Activated naive CD8-positive, alpha-beta T cell treated with anti-CD3 and anti-CD28 coated beads, Interleukin-2, amount 50 U/mL, for 24 hours (primary cell): ENCODE measurements at regions not wholly inside any gene's neighbourhood (a gene's known extent, or its start where the extent isn't known, plus 50 kb on each side); places are given as distances from the start of the nearest gene placed in this dataset.

Experiments used
- ATAC-seq: fragments of 150-1000 bp; cut with Tn5 transposase; one replicate; pipeline ENCODE4 v1.10.0; 2021
- DNase-seq: peaks from one replicate; pipeline ENCODE4 v3.0.0; 2021
- H3K27ac Mint-ChIP-seq: one replicate; pipeline ENCODE4 v1.8.0; 2021; ENCODE audit warnings: mild to moderate bottlenecking, mixed read lengths
- H3K27me3 Mint-ChIP-seq: one replicate; pipeline ENCODE4 v1.8.0; 2021; ENCODE audit warnings: mixed read lengths
- H3K36me3 Mint-ChIP-seq: one replicate; pipeline ENCODE4 v1.8.0; 2021; ENCODE audit warnings: low read depth, mixed read lengths
- H3K4me1 Mint-ChIP-seq: one replicate; pipeline ENCODE4 v1.8.0; 2021; ENCODE audit warnings: mixed read lengths
- H3K4me3 Mint-ChIP-seq: one replicate; pipeline ENCODE4 v1.8.0; 2021; ENCODE audit warnings: mild to moderate bottlenecking, moderate library complexity, mixed read lengths
- H3K9me3 Mint-ChIP-seq: one replicate; pipeline ENCODE4 v1.8.0; 2021; ENCODE audit warnings: mixed read lengths

DNA sequence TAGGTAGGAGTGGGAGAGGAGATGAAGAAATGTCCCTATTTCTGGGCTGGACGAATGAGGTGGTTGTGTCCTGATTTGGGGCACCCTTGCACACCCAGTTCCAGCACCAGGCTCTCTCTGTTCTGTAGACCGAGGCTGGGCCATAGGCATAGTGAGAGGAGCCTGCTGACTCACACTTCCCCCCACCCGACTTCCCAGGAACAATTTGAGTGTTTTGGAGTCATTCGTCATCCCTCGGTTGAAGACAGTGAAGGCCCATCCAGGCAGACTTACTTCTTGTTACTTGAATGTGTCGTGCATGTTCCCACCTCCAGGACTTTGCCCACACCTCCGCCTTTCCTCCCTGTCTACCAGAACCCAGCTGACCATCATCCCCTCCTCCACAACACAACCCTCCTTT is 179.1 kb downstream of the HAUS1 start:
- no peak for DNase-seq
- Mint-ChIP-seq H3K9me3 (no peaks in the 10 kb centered on the region), H3K27me3 (no peaks in the 10 kb centered on the region), H3K36me3 (no peaks in the 10 kb centered on the region), H3K4me1 (peaks cover 4% of the 10 kb centered on the region), H3K4me3 (no peak overlapping the region), H3K27ac (no peak overlapping the region)
- no peak for ATAC-seq

DNA sequence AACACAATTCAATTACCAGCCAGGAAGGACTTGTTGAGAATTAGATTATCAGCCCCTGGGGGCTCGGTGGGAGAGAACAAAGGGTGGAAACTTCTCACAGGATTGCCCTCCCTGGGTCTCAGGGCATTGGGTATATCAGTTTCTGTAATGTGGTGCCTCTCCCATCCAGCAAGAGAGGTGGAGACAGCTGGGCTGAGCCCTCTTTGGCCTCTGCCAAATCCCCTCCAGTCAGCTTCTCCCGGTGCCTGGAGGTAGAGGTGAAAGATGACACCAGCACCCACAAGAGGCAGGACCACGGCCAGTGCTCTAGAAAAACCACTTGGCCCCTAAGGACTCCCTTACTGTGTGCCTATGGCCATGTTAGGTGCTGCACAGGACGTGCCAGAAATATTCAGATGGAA is 179.7 kb downstream of the HAUS1 start:
- no peak overlapping the region for H3K27ac Mint-ChIP-seq
- DNase-seq (no peak), ATAC-seq (no peak)
- H3K27me3 Mint-ChIP-seq = no peaks in the 10 kb centered on the region
- no peaks in the 10 kb centered on the region for H3K9me3 Mint-ChIP-seq
- no peaks in the 10 kb centered on the region for H3K4me1 Mint-ChIP-seq
- H3K4me3 Mint-ChIP-seq = no peak overlapping the region
- H3K36me3 Mint-ChIP-seq = no peaks in the 10 kb centered on the region

DNA sequence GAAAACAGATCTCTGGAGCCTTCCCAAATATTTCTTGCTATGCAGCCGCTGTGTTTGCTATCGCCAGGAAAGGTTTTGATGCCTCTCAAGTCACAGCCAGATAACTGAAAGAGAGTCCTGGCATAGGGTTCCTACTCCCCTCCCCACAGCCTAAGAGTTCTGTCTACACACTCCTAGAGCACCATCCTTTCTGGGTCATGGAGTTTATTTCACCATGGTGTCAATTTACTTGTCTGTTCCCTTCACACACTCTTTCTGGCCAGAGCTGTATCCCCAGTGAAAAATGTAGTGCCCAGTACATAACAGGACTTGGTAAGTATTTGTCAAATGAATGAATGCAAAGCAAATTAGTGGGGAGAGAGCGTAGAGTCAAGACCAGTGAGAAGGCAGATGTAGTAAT is 185.3 kb downstream of the HAUS1 start:
- no peak for DNase-seq
- Mint-ChIP-seq H3K27me3 (no peaks in the 10 kb centered on the region), H3K4me3 (no peak overlapping the region), H3K4me1 (no peaks in the 10 kb centered on the region), H3K36me3 (no peaks in the 10 kb centered on the region), H3K9me3 (no peaks in the 10 kb centered on the region), H3K27ac (no peak overlapping the region)
- no peak for ATAC-seq

DNA sequence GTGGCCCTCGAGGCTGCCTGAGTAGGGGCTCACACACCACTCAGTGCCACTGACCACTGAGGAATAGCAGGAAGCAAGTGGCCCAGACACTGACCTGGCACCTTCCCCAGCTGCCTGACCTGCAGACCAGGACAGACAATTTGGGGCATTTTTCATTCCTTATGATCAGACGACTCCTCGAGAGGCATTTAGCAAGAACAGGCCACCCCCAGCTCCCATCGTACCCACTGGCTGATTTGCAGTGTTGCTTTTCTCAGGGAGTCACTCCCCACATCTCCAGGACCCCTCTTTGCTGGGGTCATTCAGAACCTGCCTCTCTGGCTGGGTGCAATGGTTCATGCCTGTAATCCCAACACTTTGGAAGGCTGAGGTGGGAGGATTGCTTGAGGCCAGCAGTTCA is 185.7 kb downstream of the HAUS1 start:
- Mint-ChIP-seq H3K36me3 (no peaks in the 10 kb centered on the region), H3K27ac (no peak overlapping the region), H3K27me3 (no peaks in the 10 kb centered on the region), H3K4me3 (no peak overlapping the region), H3K9me3 (no peaks in the 10 kb centered on the region), H3K4me1 (no peaks in the 10 kb centered on the region)
- ATAC-seq (no peak), DNase-seq (no peak)

DNA sequence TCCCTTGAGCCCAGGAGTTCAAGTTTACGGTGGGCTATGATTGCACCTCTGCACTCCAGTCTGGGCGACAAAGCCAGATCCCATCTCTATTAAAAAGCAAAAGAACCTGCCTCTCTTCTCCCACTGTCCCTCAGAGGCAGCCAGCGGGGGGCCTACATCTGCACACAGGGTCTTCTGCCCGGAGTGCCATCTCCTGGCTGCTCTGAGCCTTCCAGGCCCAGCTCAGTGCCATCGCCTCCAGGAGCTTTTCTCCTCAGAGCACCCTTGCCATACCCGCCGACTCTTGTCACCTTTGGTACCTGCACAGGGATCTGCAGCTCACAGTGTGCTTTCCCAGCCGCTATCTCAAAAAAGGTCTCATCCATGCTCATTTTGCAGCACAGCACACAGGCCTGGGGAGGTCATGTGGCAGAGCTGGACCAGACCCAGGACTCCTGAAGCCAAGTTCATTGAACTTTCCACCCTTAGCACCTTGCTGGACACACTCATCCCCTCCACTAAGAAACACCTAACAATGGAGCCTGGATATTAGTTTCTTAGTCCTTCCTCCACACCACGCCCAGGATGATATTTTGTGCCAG is 186.3 kb downstream of the HAUS1 start:
- no peaks in the 10 kb centered on the region for H3K36me3 Mint-ChIP-seq
- no peak overlapping the region for H3K27ac Mint-ChIP-seq
- H3K27me3 Mint-ChIP-seq = no peaks in the 10 kb centered on the region
- H3K4me3 Mint-ChIP-seq = no peak overlapping the region
- H3K9me3 Mint-ChIP-seq = no peaks in the 10 kb centered on the region
- no peak for DNase-seq
- no peak for ATAC-seq
- H3K4me1 Mint-ChIP-seq = no peaks in the 10 kb centered on the region

DNA sequence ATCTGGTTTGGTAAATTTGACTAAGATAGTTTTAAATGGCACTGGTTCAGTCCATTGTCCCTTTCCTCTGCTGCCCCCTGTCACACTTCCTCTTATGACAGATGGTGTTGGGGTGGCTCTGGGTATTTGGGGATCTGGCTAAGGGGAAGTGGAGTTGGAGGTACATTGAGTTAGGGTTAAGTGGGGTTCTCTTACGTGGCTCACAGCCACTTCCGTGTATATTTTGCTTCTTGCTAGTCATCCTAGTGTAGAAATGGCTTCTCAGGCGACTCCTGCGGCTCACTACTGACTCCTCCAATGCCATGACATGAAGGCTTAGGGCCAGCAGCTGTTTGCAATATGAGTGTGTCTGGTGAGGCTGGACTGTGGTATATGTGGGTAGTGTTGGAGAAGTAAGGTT is 187.0 kb downstream of the HAUS1 start:
- DNase-seq (no peak), ATAC-seq (no peak)
- Mint-ChIP-seq H3K27me3 (no peaks in the 10 kb centered on the region), H3K4me3 (no peak overlapping the region), H3K27ac (no peak overlapping the region), H3K9me3 (no peaks in the 10 kb centered on the region), H3K4me1 (no peaks in the 10 kb centered on the region), H3K36me3 (no peaks in the 10 kb centered on the region)

DNA sequence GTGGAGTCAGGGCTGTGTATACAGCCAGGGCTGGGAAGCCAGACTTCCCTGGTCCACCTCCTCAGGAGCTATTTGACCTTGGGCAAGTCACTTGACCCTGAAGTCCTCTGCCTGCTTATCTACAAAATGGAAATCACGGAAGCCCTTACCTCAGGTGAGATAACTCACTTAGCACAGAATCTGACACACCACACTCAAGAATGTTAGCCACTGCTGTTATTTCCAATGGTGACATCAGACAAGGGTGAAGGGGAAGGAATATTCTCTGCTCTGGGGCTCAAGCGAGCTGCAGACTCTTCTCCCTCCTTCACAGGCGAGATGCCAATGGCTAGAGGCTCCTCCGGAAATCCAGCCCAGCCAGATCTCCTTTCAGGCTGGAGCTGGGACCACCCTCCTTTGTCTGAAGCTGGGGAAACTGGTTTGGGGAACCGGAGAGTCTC is 189.6 kb downstream of the HAUS1 start:
- Mint-ChIP-seq H3K36me3 (no peaks in the 10 kb centered on the region), H3K27me3 (no peaks in the 10 kb centered on the region), H3K9me3 (no peaks in the 10 kb centered on the region), H3K4me3 (no peak overlapping the region), H3K27ac (no peak overlapping the region), H3K4me1 (peaks cover 3% of the 10 kb centered on the region)
- no peak for ATAC-seq
- no peak for DNase-seq

DNA sequence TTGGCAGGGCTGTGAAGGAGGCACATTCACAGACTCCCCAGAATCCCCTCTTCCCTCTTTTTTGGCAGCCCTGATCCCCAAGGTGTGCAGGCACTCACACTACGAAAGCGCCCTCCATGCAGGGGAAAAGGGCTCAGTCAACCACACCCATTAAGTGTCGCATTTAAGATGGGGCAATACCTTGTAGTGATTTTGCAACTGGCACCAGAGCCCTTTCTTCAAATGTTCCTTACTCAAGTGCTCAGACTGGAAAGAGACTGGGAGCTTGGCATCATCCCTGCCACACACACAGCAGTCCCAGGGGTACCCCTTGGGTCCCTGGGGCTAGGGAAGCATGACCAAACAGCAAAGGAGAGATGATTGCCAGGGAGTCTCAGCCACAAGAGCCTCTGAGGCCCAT is 190.1 kb downstream of the HAUS1 start:
- Mint-ChIP-seq H3K27ac (no peak overlapping the region), H3K4me1 (peaks cover 3% of the 10 kb centered on the region), H3K4me3 (no peak overlapping the region), H3K9me3 (no peaks in the 10 kb centered on the region), H3K36me3 (no peaks in the 10 kb centered on the region), H3K27me3 (no peaks in the 10 kb centered on the region)
- no peak for ATAC-seq
- DNase-seq = no peak

DNA sequence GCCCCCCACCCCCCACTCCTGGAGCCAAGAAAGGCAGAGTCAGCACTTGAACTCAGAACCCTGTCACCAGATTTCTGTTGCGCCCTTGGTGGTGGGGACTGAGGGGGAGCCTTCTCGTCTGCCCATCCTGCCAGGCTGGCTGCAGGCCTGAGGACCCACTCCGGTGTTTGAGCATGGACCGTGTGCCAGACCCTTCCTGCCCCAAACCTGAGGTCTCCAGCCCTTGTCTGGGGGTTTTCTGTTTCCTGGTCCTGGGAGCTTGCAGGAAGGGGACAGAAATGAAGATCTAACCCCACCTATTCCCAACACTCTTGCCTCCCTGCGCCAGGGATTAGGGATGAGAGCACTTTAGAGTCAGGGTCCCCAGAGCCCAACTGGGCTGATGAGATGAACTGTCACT is 190.6 kb downstream of the HAUS1 start:
- H3K4me3 Mint-ChIP-seq = no peak overlapping the region
- no peak for ATAC-seq
- H3K27ac Mint-ChIP-seq = no peak overlapping the region
- no peaks in the 10 kb centered on the region for H3K27me3 Mint-ChIP-seq
- no peak for DNase-seq
- peaks cover 3% of the 10 kb centered on the region for H3K4me1 Mint-ChIP-seq
- H3K9me3 Mint-ChIP-seq = no peaks in the 10 kb centered on the region
- H3K36me3 Mint-ChIP-seq = no peaks in the 10 kb centered on the region

DNA sequence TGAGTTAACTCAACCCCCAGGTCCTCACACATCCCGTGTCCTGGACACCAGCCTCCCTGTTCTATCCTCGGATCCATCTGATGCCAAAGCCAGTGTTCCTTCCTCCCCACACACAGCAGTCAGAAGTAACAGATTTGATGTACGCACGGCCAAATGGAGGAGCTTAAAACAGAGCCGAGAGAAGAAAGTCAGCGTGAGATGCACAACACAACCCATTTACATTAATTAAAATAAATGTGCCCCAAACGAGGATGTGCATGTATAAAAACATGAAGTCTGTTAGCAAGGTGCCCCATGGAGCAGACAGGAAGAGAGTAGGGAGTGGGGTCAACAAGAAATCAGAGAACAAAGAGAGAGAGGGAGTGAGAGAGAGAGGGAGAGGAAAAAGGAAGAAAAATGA is 191.2 kb downstream of the HAUS1 start:
- H3K36me3 Mint-ChIP-seq = no peaks in the 10 kb centered on the region

DNA sequence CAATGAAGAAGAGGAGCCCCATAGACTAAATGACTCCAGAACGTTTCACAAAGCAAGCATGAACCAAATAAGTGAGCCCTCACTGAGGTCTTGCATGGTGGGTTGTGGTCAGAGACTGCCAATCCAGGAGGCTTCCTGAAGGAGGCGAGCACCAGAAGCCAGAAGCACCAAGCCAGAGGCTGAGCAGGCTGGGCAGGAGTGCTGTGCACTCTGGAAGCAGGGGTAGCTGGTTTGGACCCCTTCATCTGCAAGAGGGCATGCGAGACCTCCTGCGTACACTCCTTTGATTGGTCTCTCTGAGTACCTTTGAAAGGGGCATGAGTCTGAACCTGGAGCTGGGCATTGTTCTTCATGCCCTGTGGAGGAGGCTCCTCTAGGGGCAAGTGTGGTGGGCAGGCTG is 192.5 kb downstream of the HAUS1 start:
- Mint-ChIP-seq H3K27me3 (peaks cover 2% of the 10 kb centered on the region), H3K4me1 (peaks cover 3% of the 10 kb centered on the region), H3K9me3 (no peaks in the 10 kb centered on the region), H3K4me3 (no peak overlapping the region), H3K27ac (no peak overlapping the region), H3K36me3 (no peaks in the 10 kb centered on the region)
- DNase-seq (no peak), ATAC-seq (no peak)

More for the DNA sequence above, 191.2 kb downstream of the HAUS1 start:
- ATAC-seq (no peak), DNase-seq (no peak)
- peaks cover 3% of the 10 kb centered on the region for H3K4me1 Mint-ChIP-seq
- H3K9me3 Mint-ChIP-seq = no peaks in the 10 kb centered on the region
- H3K27ac Mint-ChIP-seq = no peak overlapping the region
- H3K27me3 Mint-ChIP-seq = peaks cover 2% of the 10 kb centered on the region
- no peak overlapping the region for H3K4me3 Mint-ChIP-seq

DNA sequence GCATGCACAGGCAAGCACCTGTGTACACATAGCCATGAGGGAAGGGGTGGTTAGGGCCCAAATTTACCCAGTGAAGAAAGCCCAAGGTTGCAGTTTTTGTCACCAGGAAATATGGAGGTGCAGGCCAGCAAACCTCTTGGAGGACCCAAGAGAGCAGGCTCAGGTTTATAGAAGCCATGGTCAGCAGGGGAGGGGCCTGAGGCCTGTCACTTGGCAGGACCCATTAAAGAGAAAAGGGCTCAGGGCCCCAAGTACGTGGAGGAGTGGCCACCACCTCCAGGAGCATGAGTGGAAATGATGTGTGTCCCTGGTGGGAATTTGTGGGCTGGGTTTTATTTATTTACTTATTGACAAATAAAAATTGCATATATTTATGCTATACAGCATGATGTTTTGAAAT is 192.9 kb downstream of the HAUS1 start:
- Mint-ChIP-seq H3K4me1 (peaks cover 3% of the 10 kb centered on the region), H3K9me3 (no peaks in the 10 kb centered on the region), H3K4me3 (no peak overlapping the region), H3K27ac (no peak overlapping the region), H3K27me3 (peaks cover 2% of the 10 kb centered on the region), H3K36me3 (no peaks in the 10 kb centered on the region)
- DNase-seq = no peak
- no peak for ATAC-seq

DNA sequence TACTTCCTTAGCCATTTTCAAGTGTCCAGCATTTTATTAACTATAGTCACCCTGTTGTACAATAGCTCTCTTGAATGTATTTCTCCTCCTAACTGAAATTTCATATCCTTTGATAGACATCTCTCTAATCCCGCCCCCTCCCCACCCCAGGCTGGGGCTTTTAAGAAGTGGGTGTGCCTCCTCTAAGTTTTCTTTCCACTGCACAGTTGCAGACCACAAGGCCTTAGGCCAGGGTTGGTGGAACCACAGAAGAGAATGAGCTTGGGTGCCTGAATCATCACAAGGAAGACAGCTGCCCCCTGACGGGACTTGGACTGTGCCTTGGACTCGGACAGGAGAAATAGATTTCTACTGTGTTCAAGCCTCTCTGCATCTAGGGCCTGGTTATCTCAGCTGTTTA is 193.4 kb downstream of the HAUS1 start:
- ATAC-seq = peak; percentile 82

DNA sequence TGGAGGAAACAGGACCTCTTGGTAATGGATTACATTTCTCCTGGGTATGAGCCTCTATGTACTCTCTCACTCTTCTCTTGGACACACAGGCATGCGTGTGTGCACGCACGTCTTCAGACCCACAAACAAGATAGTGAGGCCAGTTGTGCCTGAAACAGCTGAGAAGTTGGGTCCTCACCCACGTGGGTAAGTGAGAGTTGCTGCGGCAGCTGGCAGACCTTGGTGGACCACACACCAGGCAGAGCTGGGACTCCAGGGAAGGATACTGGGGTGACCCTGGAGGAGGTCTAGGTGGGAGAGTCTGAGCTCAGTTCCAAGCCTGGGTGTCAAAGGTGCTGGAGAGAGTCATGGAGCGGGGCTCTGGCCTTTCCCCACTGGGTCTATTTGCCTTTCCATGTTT is 194.3 kb downstream of the HAUS1 start:
- H3K36me3 Mint-ChIP-seq = no peaks in the 10 kb centered on the region
- no peak for ATAC-seq
- no peak overlapping the region for H3K27ac Mint-ChIP-seq
- H3K9me3 Mint-ChIP-seq = no peaks in the 10 kb centered on the region
- H3K27me3 Mint-ChIP-seq = peaks cover 8% of the 10 kb centered on the region
- H3K4me1 Mint-ChIP-seq = peaks cover 9% of the 10 kb centered on the region
- no peak overlapping the region for H3K4me3 Mint-ChIP-seq
- DNase-seq = no peak

More for the DNA sequence above, 193.4 kb downstream of the HAUS1 start:
- H3K27me3 Mint-ChIP-seq = peaks cover 5% of the 10 kb centered on the region
- DNase-seq = peak; percentile 7
- peak overlapping the region; percentile 35 for H3K27ac Mint-ChIP-seq
- H3K9me3 Mint-ChIP-seq = no peaks in the 10 kb centered on the region
- H3K36me3 Mint-ChIP-seq = no peaks in the 10 kb centered on the region
- peaks cover 6% of the 10 kb centered on the region for H3K4me1 Mint-ChIP-seq
- no peak overlapping the region for H3K4me3 Mint-ChIP-seq

DNA sequence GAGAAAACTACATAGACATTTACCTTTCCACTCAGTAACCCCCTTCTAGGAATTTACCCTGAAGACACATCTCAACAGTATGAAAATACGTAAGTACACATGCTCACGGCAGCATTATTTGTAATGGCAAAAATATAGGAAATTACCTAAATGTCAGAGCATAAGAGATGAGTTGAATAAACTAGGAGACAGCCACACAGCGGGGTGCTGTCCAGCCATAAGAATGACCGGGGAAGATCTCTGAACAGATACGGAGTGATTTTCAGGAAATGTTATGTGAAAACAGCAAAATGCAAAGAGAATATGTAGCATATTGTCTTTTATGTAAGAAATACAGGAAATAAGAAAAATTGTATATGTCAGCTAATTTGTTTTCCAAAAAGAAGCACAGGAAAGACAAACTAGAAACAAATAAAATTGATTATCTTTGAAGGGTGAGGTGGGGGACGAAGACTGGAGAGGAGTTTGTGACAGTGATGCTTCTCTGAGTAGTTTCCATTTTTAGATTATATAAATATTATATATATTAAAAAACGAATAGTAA is 195.4 kb downstream of the HAUS1 start:
- Mint-ChIP-seq H3K4me3 (no peak overlapping the region), H3K27me3 (peaks cover 8% of the 10 kb centered on the region), H3K9me3 (no peaks in the 10 kb centered on the region), H3K36me3 (no peaks in the 10 kb centered on the region), H3K27ac (no peak overlapping the region), H3K4me1 (peaks cover 9% of the 10 kb centered on the region)
- no peak for DNase-seq
- ATAC-seq = no peak

DNA sequence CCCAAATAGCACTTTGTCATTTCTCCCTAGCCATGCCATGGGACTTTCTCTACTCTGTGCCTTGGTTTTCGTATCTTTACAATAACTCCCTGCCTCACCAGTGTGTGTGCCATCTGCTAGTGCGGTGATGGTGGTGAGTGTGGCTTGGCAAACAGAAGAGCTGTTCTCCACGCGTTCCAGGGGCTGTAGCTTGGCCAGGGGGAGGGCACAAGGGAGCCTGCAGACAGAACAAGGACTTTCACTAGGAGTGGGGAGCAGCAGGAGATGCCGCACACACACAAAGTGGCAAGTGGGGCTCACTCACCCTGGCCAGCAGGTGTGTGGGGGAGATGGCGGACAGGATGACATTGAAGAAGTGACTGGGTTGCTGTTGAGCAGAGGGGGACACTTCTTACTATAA is 196.9 kb downstream of the HAUS1 start:
- Mint-ChIP-seq H3K9me3 (no peaks in the 10 kb centered on the region), H3K4me1 (peaks cover 9% of the 10 kb centered on the region), H3K4me3 (no peak overlapping the region), H3K36me3 (no peaks in the 10 kb centered on the region), H3K27me3 (peaks cover 8% of the 10 kb centered on the region), H3K27ac (no peak overlapping the region)
- ATAC-seq = no peak
- no peak for DNase-seq
